ENCODE measurements at regions not wholly inside any gene's neighbourhood (a gene's known extent, or its start where the extent isn't known, plus 50 kb on each side); places are given as distances from the start of the nearest gene placed in this dataset.

- no peak for TF ChIP-seq EZH2 (IDR thresholded peaks at IDR 0.05; ENCODE audit: borderline replicate concordance, low read length)
- no peak for TF ChIP-seq CTCF (conservative IDR thresholded peaks at IDR 0.05 in 1 of 2, IDR thresholded peaks at IDR 0.05 in 1 of 2; ENCODE audit: extremely low read depth in 1 of 2, insufficient read depth in 1 of 2, low read depth in 1 of 2, low read length in 2 of 2)
Measured at GRCh38 chr14:97031530-97031929, 234.3 kb downstream of the VRK1 start.

Data from mammary epithelial cell (primary cell).